ENCODE measurements at regions not wholly inside any gene's neighbourhood (a gene's known extent, or its start where the extent isn't known, plus 50 kb on each side); places are given as distances from the start of the nearest gene placed in this dataset.

- no peak for DNase-seq (ENCODE audit: low read depth)
- no peak for TF ChIP-seq CTCF (IDR thresholded peaks at IDR 0.05; ENCODE audit: insufficient read depth, low read depth, low read length)
- H3K4me3 ChIP-seq (ENCODE audit: low read depth, low read length) = no peak overlapping the region
Measured at GRCh38 chr1:198084241-198084908, 72.4 kb upstream of the NEK7 start.

- TF ChIP-seq CTCF (IDR thresholded peaks at IDR 0.05; ENCODE audit: insufficient read depth, low read depth, low read length) = no peak
- DNase-seq (ENCODE audit: low read depth) = no peak
- H3K4me3 ChIP-seq (ENCODE audit: low read depth, low read length) = no peak overlapping the region
Measured at GRCh38 chr1:198086051-198086745, 70.6 kb upstream of the NEK7 start.

GRCh38 chr1:198087831-198088230, 69.0 kb upstream of the NEK7 start:
- TF ChIP-seq CTCF (IDR thresholded peaks at IDR 0.05; ENCODE audit: insufficient read depth, low read depth, low read length) = no peak

GRCh38 chr1:198088360-198089071, 68.3 kb upstream of the NEK7 start:
- TF ChIP-seq CTCF (IDR thresholded peaks at IDR 0.05; ENCODE audit: insufficient read depth, low read depth, low read length) = peak; percentile 71
- peak; percentile 65 for DNase-seq (ENCODE audit: low read depth)
- H3K4me3 ChIP-seq (ENCODE audit: low read depth, low read length) = no peak overlapping the region

More at GRCh38 chr1:198087831-198088230, 69.0 kb upstream of the NEK7 start:
- no peak for DNase-seq (ENCODE audit: low read depth)
- H3K4me3 ChIP-seq (ENCODE audit: low read depth, low read length) = no peak overlapping the region

- no peak overlapping the region for H3K4me3 ChIP-seq (ENCODE audit: low read depth, low read length)
- peak; percentile 8 for DNase-seq (ENCODE audit: low read depth)
- TF ChIP-seq CTCF (IDR thresholded peaks at IDR 0.05; ENCODE audit: insufficient read depth, low read depth, low read length) = no peak
Measured at GRCh38 chr1:198096390-198096789, 60.4 kb upstream of the NEK7 start.

GRCh38 chr1:198099755-198100154, 57.0 kb upstream of the NEK7 start:
- TF ChIP-seq CTCF (IDR thresholded peaks at IDR 0.05; ENCODE audit: insufficient read depth, low read depth, low read length) = no peak
- H3K4me3 ChIP-seq (ENCODE audit: low read depth, low read length) = no peak overlapping the region

More at GRCh38 chr1:198099755-198100154, 57.0 kb upstream of the NEK7 start:
- DNase-seq (ENCODE audit: low read depth) = no peak
